DND-41 (cell line): ENCODE measurements at regions not wholly inside any gene's neighbourhood (a gene's known extent, or its start where the extent isn't known, plus 50 kb on each side); places are given as distances from the start of the nearest gene placed in this dataset.

ENCODE experiments used
- CTCF ChIP-seq: IDR thresholded peaks from 2 replicates; pipeline ENCODE4 v1.5.1; 2012; ENCODE audit warnings: borderline replicate concordance, low read length, moderate library complexity, mild to moderate bottlenecking; ENCODE audit not compliant: poor library complexity, severe bottlenecking; ENCODE audit errors: extremely low read depth
- EZH2 ChIP-seq: IDR thresholded peaks from 3 replicates; pipeline ENCODE4 v1.6.1; 2012; ENCODE audit warnings: borderline replicate concordance, low read depth, mild to moderate bottlenecking, moderate library complexity, low read length, inconsistent platforms; ENCODE audit not compliant: severe bottlenecking

DNA sequence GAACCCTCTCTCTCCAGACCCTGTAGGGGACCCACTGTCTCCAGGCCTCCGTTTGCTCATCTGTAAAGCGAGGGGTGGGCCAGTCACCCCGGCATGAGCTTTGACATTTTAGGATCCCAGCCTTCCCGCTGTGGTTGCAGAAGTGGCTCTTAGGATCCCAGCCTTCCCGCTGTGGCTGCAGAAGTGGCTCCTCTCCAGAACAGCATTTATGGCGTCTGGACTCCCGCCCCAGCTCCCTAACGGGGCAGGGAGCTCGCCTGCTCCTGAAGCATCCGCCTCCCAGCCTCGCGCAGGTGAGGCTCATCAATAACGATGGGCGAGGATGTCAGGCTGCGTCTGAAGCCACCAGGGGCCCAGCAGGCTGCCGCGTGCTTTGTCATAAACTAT is 222.3 kb upstream of the TNRC6C start:
- no peak for TF ChIP-seq CTCF
- TF ChIP-seq EZH2, result no peak
